GM12878 (cell line): ENCODE measurements at regions not wholly inside any gene's neighbourhood (a gene's known extent, or its start where the extent isn't known, plus 50 kb on each side); places are given as distances from the start of the nearest gene placed in this dataset.

Source experiments
- SREBF1 ChIP-seq: IDR thresholded peaks from 2 replicates; pipeline ENCODE4 v1.6.1; 2012; ENCODE audit warnings: mild to moderate bottlenecking, low read length
- TF ChIP-seq, protein P1 (sequence below), 3 experiments: IDR thresholded peaks in 2 of 3; conservative IDR thresholded peaks in 1 of 3; 2 replicates each; pipeline ENCODE4 v1.5.1; 2011; ENCODE audit warnings: low read depth in 3 of 3, low read length in 3 of 3, mild to moderate bottlenecking in 3 of 3, control low read depth in 2 of 3, moderate library complexity in 2 of 3, inconsistent platforms in 1 of 3, mixed read lengths in 1 of 3; ENCODE audit not compliant: control insufficient read depth in 2 of 3, insufficient read depth in 1 of 3; ENCODE audit errors: extremely low read depth in 1 of 3
- TF ChIP-seq, protein P2 (sequence below): fragments of 450-650 bp; formaldehyde crosslinking; IDR thresholded peaks from 2 replicates; pipeline ENCODE4 v1.5.0; 2022; ENCODE audit warnings: mild to moderate bottlenecking, missing genetic modification characterization
- TF ChIP-seq, protein P3 (sequence below): IDR thresholded peaks from 2 replicates; pipeline ENCODE4 v1.6.1; 2011; ENCODE audit warnings: mild to moderate bottlenecking, low read depth, low read length, moderate library complexity; ENCODE audit not compliant: insufficient replicate concordance

DNA sequence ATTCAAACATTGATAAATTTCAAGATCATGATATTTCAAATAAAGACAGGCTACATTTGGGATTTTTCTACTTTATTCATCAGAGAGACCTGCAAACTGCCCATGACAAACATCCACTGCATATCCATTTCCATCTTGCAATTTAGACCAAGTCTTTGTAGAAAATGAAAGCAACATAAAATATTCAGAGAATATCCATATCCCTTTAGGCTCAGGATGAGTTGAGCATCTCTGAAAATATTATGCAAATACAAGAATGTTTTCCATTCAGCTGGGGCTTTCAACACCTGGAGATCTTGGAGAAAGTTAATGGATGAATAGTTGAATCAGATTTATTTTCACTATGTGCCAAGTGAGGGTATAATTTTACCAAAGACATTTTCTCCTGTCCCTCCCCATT, 103.4 kb downstream of the TUSC7 start:
- TF ChIP-seq, protein P1, sequence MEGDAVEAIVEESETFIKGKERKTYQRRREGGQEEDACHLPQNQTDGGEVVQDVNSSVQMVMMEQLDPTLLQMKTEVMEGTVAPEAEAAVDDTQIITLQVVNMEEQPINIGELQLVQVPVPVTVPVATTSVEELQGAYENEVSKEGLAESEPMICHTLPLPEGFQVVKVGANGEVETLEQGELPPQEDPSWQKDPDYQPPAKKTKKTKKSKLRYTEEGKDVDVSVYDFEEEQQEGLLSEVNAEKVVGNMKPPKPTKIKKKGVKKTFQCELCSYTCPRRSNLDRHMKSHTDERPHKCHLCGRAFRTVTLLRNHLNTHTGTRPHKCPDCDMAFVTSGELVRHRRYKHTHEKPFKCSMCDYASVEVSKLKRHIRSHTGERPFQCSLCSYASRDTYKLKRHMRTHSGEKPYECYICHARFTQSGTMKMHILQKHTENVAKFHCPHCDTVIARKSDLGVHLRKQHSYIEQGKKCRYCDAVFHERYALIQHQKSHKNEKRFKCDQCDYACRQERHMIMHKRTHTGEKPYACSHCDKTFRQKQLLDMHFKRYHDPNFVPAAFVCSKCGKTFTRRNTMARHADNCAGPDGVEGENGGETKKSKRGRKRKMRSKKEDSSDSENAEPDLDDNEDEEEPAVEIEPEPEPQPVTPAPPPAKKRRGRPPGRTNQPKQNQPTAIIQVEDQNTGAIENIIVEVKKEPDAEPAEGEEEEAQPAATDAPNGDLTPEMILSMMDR (IDR thresholded peaks at IDR 0.05 in 2 of 3, conservative IDR thresholded peaks at IDR 0.05 in 1 of 3; ENCODE audit: control insufficient read depth in 2 of 3, extremely low read depth in 1 of 3, insufficient read depth in 1 of 3, low read depth in 3 of 3, low read length in 3 of 3): no peak
- TF ChIP-seq, protein P2, sequence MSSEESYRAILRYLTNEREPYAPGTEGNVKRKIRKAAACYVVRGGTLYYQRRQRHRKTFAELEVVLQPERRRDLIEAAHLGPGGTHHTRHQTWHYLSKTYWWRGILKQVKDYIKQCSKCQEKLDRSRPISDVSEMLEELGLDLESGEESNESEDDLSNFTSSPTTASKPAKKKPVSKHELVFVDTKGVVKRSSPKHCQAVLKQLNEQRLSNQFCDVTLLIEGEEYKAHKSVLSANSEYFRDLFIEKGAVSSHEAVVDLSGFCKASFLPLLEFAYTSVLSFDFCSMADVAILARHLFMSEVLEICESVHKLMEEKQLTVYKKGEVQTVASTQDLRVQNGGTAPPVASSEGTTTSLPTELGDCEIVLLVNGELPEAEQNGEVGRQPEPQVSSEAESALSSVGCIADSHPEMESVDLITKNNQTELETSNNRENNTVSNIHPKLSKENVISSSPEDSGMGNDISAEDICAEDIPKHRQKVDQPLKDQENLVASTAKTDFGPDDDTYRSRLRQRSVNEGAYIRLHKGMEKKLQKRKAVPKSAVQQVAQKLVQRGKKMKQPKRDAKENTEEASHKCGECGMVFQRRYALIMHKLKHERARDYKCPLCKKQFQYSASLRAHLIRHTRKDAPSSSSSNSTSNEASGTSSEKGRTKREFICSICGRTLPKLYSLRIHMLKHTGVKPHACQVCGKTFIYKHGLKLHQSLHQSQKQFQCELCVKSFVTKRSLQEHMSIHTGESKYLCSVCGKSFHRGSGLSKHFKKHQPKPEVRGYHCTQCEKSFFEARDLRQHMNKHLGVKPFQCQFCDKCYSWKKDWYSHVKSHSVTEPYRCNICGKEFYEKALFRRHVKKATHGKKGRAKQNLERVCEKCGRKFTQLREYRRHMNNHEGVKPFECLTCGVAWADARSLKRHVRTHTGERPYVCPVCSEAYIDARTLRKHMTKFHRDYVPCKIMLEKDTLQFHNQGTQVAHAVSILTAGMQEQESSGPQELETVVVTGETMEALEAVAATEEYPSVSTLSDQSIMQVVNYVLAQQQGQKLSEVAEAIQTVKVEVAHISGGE (CRISPR knock-in tag): no peak
- TF ChIP-seq, protein P3, sequence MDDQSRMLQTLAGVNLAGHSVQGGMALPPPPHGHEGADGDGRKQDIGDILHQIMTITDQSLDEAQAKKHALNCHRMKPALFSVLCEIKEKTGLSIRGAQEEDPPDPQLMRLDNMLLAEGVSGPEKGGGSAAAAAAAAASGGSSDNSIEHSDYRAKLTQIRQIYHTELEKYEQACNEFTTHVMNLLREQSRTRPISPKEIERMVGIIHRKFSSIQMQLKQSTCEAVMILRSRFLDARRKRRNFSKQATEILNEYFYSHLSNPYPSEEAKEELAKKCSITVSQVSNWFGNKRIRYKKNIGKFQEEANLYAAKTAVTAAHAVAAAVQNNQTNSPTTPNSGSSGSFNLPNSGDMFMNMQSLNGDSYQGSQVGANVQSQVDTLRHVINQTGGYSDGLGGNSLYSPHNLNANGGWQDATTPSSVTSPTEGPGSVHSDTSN: no peak
- no peak for TF ChIP-seq SREBF1
